ENCODE measurements at regions not wholly inside any gene's neighbourhood (a gene's known extent, or its start where the extent isn't known, plus 50 kb on each side); places are given as distances from the start of the nearest gene placed in this dataset.

- Histone ChIP-seq H3K79me2 (ENCODE audit: control insufficient read depth, insufficient read depth, low read length) (no peaks in the 10 kb centered on the region), H2AFZ (ENCODE audit: low read length) (no peak overlapping the region), H3K4me3 (replicated peaks in 1 of 4; ENCODE audit: control extremely low read depth in 1 of 4, insufficient read depth in 1 of 4, low read depth in 3 of 4, low read length in 4 of 4) (no peak overlapping the region), H3K27ac (ENCODE audit: insufficient read depth, low read length) (no peak overlapping the region), H3K27me3 (ENCODE audit: control insufficient read depth, insufficient read depth, low read length) (no peaks in the 10 kb centered on the region), H3K9me3 (ENCODE audit: control insufficient read depth, insufficient read depth, low read depth, low read length) (no peaks in the 10 kb centered on the region), H3K4me2 (ENCODE audit: extremely low read depth, insufficient read depth, low read length) (no peak overlapping the region), H3K4me1 (ENCODE audit: control insufficient read depth, extremely low read depth, insufficient read depth, low read length) (no peaks in the 10 kb centered on the region), H4K20me1 (ENCODE audit: control insufficient read depth, extremely low read depth, insufficient read depth, low read length) (no peaks in the 10 kb centered on the region), H3K9ac (ENCODE audit: insufficient read depth, low read length) (no peak overlapping the region), H3K36me3 (ENCODE audit: control insufficient read depth, insufficient read depth, low read length) (no peaks in the 10 kb centered on the region)
- no peak for TF ChIP-seq EZH2 (IDR thresholded peaks at IDR 0.05; ENCODE audit: low read length, missing control alignments)
- TF ChIP-seq CTCF (conservative IDR thresholded peaks at IDR 0.05 in 1 of 2, IDR thresholded peaks at IDR 0.05 in 1 of 2; ENCODE audit: low read depth in 1 of 2, low read length in 2 of 2), result no peak
- DNase-seq (ENCODE audit: low read depth in 2 of 2), result no peak
These were observed 63.7 kb upstream of the NKX2-2 start for GRCh38 chr20:21577551-21577950.

- no peak for DNase-seq (ENCODE audit: low read depth in 2 of 2)
- Histone ChIP-seq H3K4me2 (ENCODE audit: extremely low read depth, insufficient read depth, low read length) (no peak overlapping the region), H3K4me1 (ENCODE audit: control insufficient read depth, extremely low read depth, insufficient read depth, low read length) (no peaks in the 10 kb centered on the region), H3K4me3 (replicated peaks in 1 of 4; ENCODE audit: control extremely low read depth in 1 of 4, insufficient read depth in 1 of 4, low read depth in 3 of 4, low read length in 4 of 4) (no peak overlapping the region), H3K36me3 (ENCODE audit: control insufficient read depth, insufficient read depth, low read length) (no peaks in the 10 kb centered on the region), H3K9ac (ENCODE audit: insufficient read depth, low read length) (no peak overlapping the region), H2AFZ (ENCODE audit: low read length) (no peak overlapping the region), H3K9me3 (ENCODE audit: control insufficient read depth, insufficient read depth, low read depth, low read length) (no peaks in the 10 kb centered on the region), H3K79me2 (ENCODE audit: control insufficient read depth, insufficient read depth, low read length) (no peaks in the 10 kb centered on the region), H3K27ac (ENCODE audit: insufficient read depth, low read length) (no peak overlapping the region), H3K27me3 (ENCODE audit: control insufficient read depth, insufficient read depth, low read length) (no peaks in the 10 kb centered on the region), H4K20me1 (ENCODE audit: control insufficient read depth, extremely low read depth, insufficient read depth, low read length) (no peaks in the 10 kb centered on the region)
- no peak for TF ChIP-seq CTCF (conservative IDR thresholded peaks at IDR 0.05 in 1 of 2, IDR thresholded peaks at IDR 0.05 in 1 of 2; ENCODE audit: low read depth in 1 of 2, low read length in 2 of 2)
- TF ChIP-seq EZH2 (IDR thresholded peaks at IDR 0.05; ENCODE audit: low read length, missing control alignments), result no peak
These were observed 62.3 kb upstream of the NKX2-2 start for GRCh38 chr20:21575981-21576740.

- no peak overlapping the region for H3K9ac ChIP-seq (ENCODE audit: insufficient read depth, low read length)
- H4K20me1 ChIP-seq (ENCODE audit: control insufficient read depth, extremely low read depth, insufficient read depth, low read length), result no peaks in the 10 kb centered on the region
- H3K4me1 ChIP-seq (ENCODE audit: control insufficient read depth, extremely low read depth, insufficient read depth, low read length), result no peaks in the 10 kb centered on the region
- H3K27me3 ChIP-seq (ENCODE audit: control insufficient read depth, insufficient read depth, low read length), result no peaks in the 10 kb centered on the region
- DNase-seq (ENCODE audit: low read depth in 2 of 2), result no peak
- H3K4me3 ChIP-seq (replicated peaks in 1 of 4; ENCODE audit: control extremely low read depth in 1 of 4, insufficient read depth in 1 of 4, low read depth in 3 of 4, low read length in 4 of 4), result no peak overlapping the region
- H3K79me2 ChIP-seq (ENCODE audit: control insufficient read depth, insufficient read depth, low read length), result no peaks in the 10 kb centered on the region
- TF ChIP-seq CTCF (conservative IDR thresholded peaks at IDR 0.05 in 1 of 2, IDR thresholded peaks at IDR 0.05 in 1 of 2; ENCODE audit: low read depth in 1 of 2, low read length in 2 of 2) (no peak), EZH2 (IDR thresholded peaks at IDR 0.05; ENCODE audit: low read length, missing control alignments) (no peak)
- no peak overlapping the region for H2AFZ ChIP-seq (ENCODE audit: low read length)
- H3K27ac ChIP-seq (ENCODE audit: insufficient read depth, low read length), result no peak overlapping the region
- H3K36me3 ChIP-seq (ENCODE audit: control insufficient read depth, insufficient read depth, low read length), result no peaks in the 10 kb centered on the region
- H3K9me3 ChIP-seq (ENCODE audit: control insufficient read depth, insufficient read depth, low read depth, low read length), result no peaks in the 10 kb centered on the region
- H3K4me2 ChIP-seq (ENCODE audit: extremely low read depth, insufficient read depth, low read length), result no peak overlapping the region
These were observed 61.3 kb upstream of the NKX2-2 start for GRCh38 chr20:21575167-21575566.
